SK-N-MC (cell line): ENCODE measurements at regions not wholly inside any gene's neighbourhood (a gene's known extent, or its start where the extent isn't known, plus 50 kb on each side); places are given as distances from the start of the nearest gene placed in this dataset.

Experiments
- DNase-seq: peaks from one replicate; pipeline ENCODE4 v3.0.0-alpha.2; 2011; ENCODE audit warnings: low read depth, low spot score
- H3K27ac ChIP-seq: fragments of 200-600 bp; sonication (generic); 2 replicates; pipeline ENCODE4 v1.5.1; 2016; ENCODE audit warnings: mixed run types
- H3K36me3 ChIP-seq: fragments of 200-600 bp; sonication (generic); 2 replicates; pipeline ENCODE4 v1.6.1; 2017; ENCODE audit warnings: antibody characterized with exemption, low read length, mixed read lengths; ENCODE audit not compliant: insufficient read depth
- H3K4me3 ChIP-seq: fragments of 200-600 bp; sonication (generic); 2 replicates; pipeline ENCODE4 v1.5.1; 2016
- H3K9ac ChIP-seq: fragments of 200-600 bp; sonication (generic); 2 replicates; pipeline ENCODE4 v1.8.0; 2017; ENCODE audit warnings: mixed run types, mixed read lengths; ENCODE audit not compliant: insufficient read length
- H3K9me3 ChIP-seq: fragments of 200-600 bp; sonication (generic); 2 replicates; pipeline ENCODE4 v1.6.1; 2017; ENCODE audit warnings: low read depth, mild to moderate bottlenecking, antibody characterized with exemption, low read length, moderate library complexity, mixed read lengths
- EZH2 ChIP-seq: fragments of 200-600 bp; sonication (generic); IDR thresholded peaks from one replicate; pipeline ENCODE4 v1.6.1; 2017; ENCODE audit warnings: antibody characterized with exemption
- FOXP2 ChIP-seq: optimal IDR thresholded peaks from 2 replicates; pipeline ENCODE3; 2011; ENCODE audit warnings: mild to moderate bottlenecking, moderate library complexity; ENCODE audit not compliant: insufficient read depth; ENCODE audit errors: extremely low read length, control extremely low read depth
- POLR2AphosphoS5 ChIP-seq: IDR thresholded peaks from 2 replicates; pipeline ENCODE4 v1.6.1; 2012; ENCODE audit warnings: mild to moderate bottlenecking, low read depth, low read length, borderline replicate concordance

DNA sequence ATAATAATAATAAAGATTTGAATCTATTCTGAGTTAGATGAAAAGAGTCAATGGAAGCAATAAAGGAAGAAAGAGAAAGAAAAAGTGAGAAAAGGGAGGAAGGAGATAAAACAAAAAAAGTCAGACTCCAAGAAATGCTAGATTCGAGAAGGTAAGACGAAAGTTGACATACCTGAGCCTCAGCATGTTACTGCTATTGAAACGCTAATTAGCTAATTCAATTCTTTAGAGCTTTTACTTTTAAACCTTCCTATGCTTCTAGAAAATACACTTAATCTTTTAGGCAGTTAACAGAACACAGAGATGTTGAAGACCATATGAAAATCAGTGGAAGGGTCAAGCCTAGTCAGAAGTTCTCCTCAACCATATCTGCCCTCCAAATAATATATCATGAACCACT, 337.2 kb upstream of the ROBO2 start:
- no peak overlapping the region for H3K27ac ChIP-seq
- DNase-seq, result no peak
- no peak for TF ChIP-seq FOXP2
- no peak for TF ChIP-seq EZH2
- no peak for TF ChIP-seq POLR2AphosphoS5
- H3K36me3 ChIP-seq, result no peaks in the 10 kb centered on the region
- no peaks in the 10 kb centered on the region for H3K9me3 ChIP-seq
- no peak overlapping the region for H3K4me3 ChIP-seq
- no peak overlapping the region for H3K9ac ChIP-seq

GRCh38 chr3:76715426-76715825, 324.5 kb upstream of the ROBO2 start:
- Histone ChIP-seq H3K9me3 (no peaks in the 10 kb centered on the region), H3K36me3 (no peaks in the 10 kb centered on the region), H3K9ac (no peak overlapping the region), H3K4me3 (no peak overlapping the region), H3K27ac (no peak overlapping the region)
- DNase-seq, result no peak
- TF ChIP-seq FOXP2 (no peak), EZH2 (no peak), POLR2AphosphoS5 (no peak)

DNA sequence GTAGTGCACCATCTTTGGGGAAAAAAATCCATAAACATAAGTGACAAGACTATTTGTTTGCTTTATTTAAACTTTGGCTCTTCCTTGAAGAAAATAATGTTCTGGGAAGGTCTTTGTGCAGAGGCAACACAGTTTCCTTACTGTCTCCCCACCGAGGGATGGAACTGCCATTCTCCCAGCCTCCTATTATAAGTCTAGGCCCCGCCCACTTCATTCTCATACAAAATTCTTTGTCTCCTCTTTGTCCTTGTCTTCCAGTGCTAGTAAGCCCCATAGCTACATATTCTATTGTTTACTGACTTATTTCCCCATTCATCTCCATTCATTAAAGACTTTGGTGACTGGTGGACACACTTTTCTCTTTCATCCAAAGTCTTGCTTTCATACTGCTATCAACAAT, 316.5 kb upstream of the ROBO2 start:
- Histone ChIP-seq H3K4me3 (no peak overlapping the region), H3K9ac (no peak overlapping the region), H3K9me3 (no peaks in the 10 kb centered on the region), H3K36me3 (no peaks in the 10 kb centered on the region), H3K27ac (no peak overlapping the region)
- no peak for DNase-seq
- TF ChIP-seq EZH2 (no peak), FOXP2 (no peak), POLR2AphosphoS5 (no peak)

GRCh38 chr3:76724075-76724474, 315.8 kb upstream of the ROBO2 start:
- no peak for TF ChIP-seq POLR2AphosphoS5
- TF ChIP-seq EZH2, result no peak
- TF ChIP-seq FOXP2, result no peak
- H3K9ac ChIP-seq, result no peak overlapping the region

GRCh38 chr3:76724706-76725105, 315.2 kb upstream of the ROBO2 start:
- TF ChIP-seq FOXP2, result no peak
- no peak for TF ChIP-seq EZH2
- TF ChIP-seq POLR2AphosphoS5, result no peak
- Histone ChIP-seq H3K27ac (no peak overlapping the region), H3K36me3 (no peaks in the 10 kb centered on the region), H3K4me3 (no peak overlapping the region), H3K9ac (no peak overlapping the region), H3K9me3 (no peaks in the 10 kb centered on the region)
- no peak for DNase-seq

More at GRCh38 chr3:76724075-76724474, 315.8 kb upstream of the ROBO2 start:
- no peaks in the 10 kb centered on the region for H3K9me3 ChIP-seq
- DNase-seq, result no peak
- H3K4me3 ChIP-seq, result no peak overlapping the region
- no peak overlapping the region for H3K27ac ChIP-seq
- no peaks in the 10 kb centered on the region for H3K36me3 ChIP-seq

GRCh38 chr3:76726034-76726433, 313.9 kb upstream of the ROBO2 start:
- TF ChIP-seq FOXP2, result no peak
- TF ChIP-seq POLR2AphosphoS5, result no peak
- TF ChIP-seq EZH2, result no peak
- H3K36me3 ChIP-seq, result no peaks in the 10 kb centered on the region
- H3K9ac ChIP-seq, result no peak overlapping the region
- DNase-seq, result no peak
- H3K4me3 ChIP-seq, result no peak overlapping the region
- no peak overlapping the region for H3K27ac ChIP-seq
- no peaks in the 10 kb centered on the region for H3K9me3 ChIP-seq

GRCh38 chr3:76728426-76728825, 311.5 kb upstream of the ROBO2 start:
- no peak for DNase-seq
- TF ChIP-seq EZH2, result no peak
- TF ChIP-seq FOXP2, result no peak
- TF ChIP-seq POLR2AphosphoS5, result no peak
- Histone ChIP-seq H3K9me3 (no peaks in the 10 kb centered on the region), H3K9ac (no peak overlapping the region), H3K4me3 (no peak overlapping the region), H3K27ac (no peak overlapping the region), H3K36me3 (no peaks in the 10 kb centered on the region)

- TF ChIP-seq EZH2 (no peak), POLR2AphosphoS5 (no peak), FOXP2 (no peak)
- DNase-seq, result no peak
- H3K4me3 ChIP-seq, result no peak overlapping the region
- H3K9ac ChIP-seq, result no peak overlapping the region
- H3K9me3 ChIP-seq, result no peaks in the 10 kb centered on the region
- H3K27ac ChIP-seq, result no peak overlapping the region
- no peaks in the 10 kb centered on the region for H3K36me3 ChIP-seq
Observed at GRCh38 chr3:76731471-76731870, 308.4 kb upstream of the ROBO2 start.

DNA sequence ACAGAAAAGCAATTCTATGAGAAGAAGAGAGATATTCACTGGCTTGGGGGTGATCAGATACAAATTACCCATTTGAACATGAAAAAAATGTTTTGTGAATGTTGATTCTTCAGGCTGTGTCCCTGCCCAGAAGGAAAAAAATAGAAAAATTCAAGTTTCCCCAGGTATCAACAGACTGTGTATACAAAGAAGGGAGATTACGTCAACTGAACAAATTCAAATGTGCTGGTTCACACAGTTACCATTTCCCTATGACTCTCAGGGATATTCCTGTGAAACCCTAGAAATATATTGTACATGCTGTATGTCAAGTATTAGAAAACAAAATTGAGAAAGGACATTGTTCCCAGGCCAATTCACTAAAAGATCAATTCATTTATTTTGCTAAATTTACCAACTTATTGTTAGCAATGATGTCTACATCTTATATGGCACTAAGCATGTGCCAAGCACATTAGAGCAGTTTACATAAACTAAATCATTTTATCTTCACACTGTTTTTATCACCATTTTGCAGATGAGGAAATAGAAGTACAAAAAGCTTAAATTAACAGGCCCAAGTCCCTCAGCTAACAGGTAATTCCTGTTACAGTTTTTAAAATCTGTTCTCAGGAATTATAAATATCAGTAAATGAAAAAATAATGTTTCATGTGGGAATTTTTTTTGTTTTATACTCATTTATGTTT, 306.7 kb upstream of the ROBO2 start:
- Histone ChIP-seq H3K9ac (no peak overlapping the region), H3K9me3 (no peaks in the 10 kb centered on the region), H3K36me3 (no peaks in the 10 kb centered on the region), H3K4me3 (no peak overlapping the region), H3K27ac (no peak overlapping the region)
- TF ChIP-seq POLR2AphosphoS5 (no peak), EZH2 (no peak), FOXP2 (no peak)
- DNase-seq, result no peak
